OCI-LY3 (cell line): ENCODE measurements at regions not wholly inside any gene's neighbourhood (a gene's known extent, or its start where the extent isn't known, plus 50 kb on each side); places are given as distances from the start of the nearest gene placed in this dataset.

ENCODE experiments used
- CTCF ChIP-seq: fragments of 200-600, 300-600 bp; sonication (generic); IDR thresholded peaks from 2 replicates; pipeline ENCODE4 v1.5.1; 2014; ENCODE audit warnings: antibody characterized with exemption, low read length, low read depth
- EZH2phosphoT487 ChIP-seq: fragments of 200-600 bp; shearing (Covaris generic); IDR thresholded peaks from 2 replicates; pipeline ENCODE4 v1.6.1; 2018; ENCODE audit warnings: antibody characterized with exemption, mixed run types, low read depth

- no peak for TF ChIP-seq CTCF
- no peak for TF ChIP-seq EZH2phosphoT487
Measured at GRCh38 chr21:38561205-38561604, 62.9 kb upstream of the ERG start.
